MV-4-11 (cell line): ENCODE measurements at regions not wholly inside any gene's neighbourhood (a gene's known extent, or its start where the extent isn't known, plus 50 kb on each side); places are given as distances from the start of the nearest gene placed in this dataset.
A peak's percentile ranks its signal among the peaks of the same experiment; 100 is the strongest.
"Not testable (repeated sequence)": the region's sequence is repeated elsewhere in the genome, so short reads cannot be mapped to it uniquely, and the experiment has no call there.

Experiments
- DNase-seq: peaks from one replicate; lab custom pipeline; 2025; lab: John Stamatoyannopoulos, UW

DNA sequence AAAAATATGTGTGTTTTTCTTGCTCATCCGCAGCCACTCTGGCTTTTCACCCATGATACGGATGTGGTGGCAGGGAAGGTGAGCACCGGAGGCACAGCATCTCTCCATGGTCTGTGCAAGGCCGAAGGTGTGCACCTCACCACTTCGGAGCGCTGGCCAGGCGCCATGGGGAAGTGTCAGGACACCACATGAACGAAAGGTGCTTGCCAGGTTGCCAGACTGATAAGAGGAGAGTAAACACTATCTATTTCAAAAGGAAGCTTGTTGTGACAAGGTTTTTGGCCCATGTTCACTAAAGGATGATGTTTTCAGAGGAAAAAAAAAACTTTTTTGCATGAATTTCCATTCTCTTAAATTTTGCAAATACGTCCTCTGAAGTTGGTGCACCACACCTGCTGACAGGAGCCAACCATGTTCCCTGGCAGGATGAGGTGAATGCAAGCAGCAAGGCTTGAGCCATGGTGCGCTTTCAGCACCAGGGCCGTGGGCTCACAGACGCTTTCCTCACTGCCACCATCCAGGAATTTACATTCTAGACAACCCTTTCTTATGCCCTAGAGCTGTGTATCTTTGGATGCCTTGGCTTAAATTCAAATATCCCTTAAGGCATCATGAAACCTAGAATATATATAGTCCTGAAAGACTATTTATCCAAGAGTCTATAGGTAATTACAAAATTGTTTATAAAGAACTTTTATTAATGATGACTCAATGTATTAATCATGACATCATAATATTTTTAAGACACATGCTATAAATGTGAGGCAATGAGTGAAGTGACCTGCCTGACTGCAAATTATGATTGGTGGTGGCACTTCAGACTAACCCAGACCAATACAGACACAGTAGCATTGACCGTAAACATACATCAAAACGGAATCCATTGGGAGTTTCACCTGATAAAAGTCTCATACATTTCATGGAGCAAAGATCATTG lies 234.5 kb downstream of the TFAP2A start:
- DNase-seq: no peak

DNA sequence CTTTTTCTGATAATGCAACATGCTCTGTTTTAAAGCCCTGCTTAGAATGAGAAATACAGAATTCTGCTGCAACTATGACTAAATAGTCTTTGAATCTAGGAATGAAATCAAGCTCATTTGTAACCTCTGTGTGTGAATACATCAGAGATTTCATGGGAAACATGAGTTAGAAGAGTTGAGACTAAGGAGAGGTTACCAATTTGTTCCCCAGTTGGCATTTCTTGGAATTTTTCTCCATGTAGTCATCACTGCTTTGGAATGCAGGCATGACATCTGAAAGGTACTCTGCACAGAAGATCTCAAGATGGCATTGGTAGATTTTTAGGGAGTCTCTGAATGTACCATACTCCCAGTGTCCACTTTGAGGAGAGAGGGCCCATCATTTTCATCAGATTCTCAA lies 237.2 kb downstream of the TFAP2A start:
- no peak for DNase-seq

DNA sequence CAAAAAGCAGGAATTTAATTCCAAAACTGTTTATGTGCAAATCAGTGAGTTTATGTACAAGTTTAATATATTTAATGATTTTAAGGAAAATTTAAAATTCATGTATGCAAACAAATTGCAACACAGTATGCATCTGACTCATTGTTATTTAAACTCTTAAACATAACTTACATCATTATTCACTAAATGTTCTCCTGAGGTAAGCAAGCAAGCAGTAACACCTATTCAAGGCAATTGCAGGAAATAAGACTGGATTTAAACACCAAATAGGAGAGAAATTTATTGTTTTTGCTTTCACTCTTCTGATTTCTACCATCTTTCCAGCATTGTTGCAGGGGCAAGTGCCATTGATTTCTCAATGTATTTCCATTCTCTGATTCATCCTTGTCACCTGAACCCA lies 239.5 kb downstream of the TFAP2A start:
- DNase-seq: no peak

- DNase-seq: no peak
These were observed 240.1 kb downstream of the TFAP2A start for GRCh38 chr6:10174761-10175160.

DNA sequence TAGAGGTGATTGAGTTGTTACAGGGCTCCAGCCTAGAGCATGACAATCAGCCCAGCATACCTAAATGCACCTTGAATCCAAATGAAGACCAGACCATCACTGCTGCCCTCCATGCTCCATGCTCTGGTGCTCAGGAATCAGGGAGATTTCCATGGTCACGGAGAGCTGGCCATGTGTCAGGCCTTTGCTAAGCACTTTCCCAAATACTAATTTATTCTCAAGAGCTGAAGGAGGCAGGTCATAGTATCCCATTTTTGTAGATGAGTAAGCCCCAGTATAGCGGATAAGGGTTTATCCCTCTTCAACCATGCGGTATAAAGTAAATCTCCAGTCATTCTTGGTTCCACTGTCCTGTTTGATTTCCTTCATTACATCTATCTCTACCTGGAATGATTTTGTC lies 240.8 kb downstream of the TFAP2A start:
- no peak for DNase-seq

DNA sequence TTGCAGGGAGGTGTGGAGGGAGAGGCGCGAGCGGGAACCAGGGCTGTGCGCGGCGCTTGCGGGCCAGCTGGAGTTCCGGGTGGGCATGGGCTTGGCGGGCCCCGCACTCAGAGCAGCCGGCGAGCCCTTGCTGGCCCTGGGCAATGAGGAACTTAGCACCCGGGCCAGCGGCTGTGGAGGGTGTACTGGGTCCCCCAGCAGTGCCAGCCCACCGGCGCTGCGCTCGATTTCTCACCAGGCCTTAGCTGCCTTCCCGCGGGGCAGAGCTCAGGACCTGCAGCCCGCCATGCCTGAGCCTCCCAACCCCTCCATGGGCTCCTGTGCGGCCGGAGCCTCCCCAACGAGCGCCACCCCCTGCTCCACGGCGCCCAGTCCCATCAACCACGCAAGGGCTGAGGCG lies 243.2 kb downstream of the TFAP2A start:
- DNase-seq: not testable (repeated sequence)

- DNase-seq: no peak
These were observed 244.1 kb downstream of the TFAP2A start for GRCh38 chr6:10170816-10171215.

DNA sequence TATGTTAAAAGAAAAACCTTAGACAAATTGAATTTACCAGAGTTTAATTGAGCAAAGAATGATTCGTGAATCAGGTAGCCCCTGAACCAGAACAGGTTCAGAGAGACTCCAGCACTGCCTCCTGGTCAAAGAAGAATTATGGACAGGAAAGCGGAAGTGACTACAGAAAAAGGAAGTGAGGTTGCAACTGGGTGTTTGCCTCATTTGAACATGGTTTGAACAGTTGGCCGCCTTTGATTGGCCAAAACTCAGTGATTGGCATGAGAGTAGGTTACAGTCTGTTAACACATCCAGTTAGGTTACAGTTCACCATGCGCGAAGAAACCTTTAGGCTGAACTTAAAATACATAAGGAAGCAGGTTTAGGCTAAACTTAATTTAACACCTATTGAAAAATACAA lies 248.8 kb downstream of the TFAP2A start:
- DNase-seq: peak; percentile 55

GRCh38 chr6:10163203-10163962 lies 251.5 kb downstream of the TFAP2A start:
- DNase-seq: no peak

DNA sequence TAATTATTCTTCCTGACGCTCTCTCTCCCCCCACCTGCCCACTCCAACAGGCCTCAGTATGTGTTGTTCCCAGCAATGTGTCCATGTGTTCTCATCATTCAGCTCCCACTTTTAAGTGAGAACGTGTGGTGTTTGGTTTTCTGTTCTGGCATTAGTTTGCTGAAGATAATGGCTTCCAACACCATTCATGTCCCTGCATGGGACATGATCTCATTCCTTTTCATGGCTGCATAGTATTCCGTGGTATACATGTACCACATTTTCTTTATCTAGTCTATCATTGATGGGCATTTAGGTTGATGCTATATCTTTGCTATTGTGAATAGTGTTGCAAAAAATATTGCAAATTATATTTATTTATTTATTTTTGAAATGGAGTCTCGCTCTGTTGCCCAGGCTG lies 258.0 kb downstream of the TFAP2A start:
- DNase-seq: no peak

DNA sequence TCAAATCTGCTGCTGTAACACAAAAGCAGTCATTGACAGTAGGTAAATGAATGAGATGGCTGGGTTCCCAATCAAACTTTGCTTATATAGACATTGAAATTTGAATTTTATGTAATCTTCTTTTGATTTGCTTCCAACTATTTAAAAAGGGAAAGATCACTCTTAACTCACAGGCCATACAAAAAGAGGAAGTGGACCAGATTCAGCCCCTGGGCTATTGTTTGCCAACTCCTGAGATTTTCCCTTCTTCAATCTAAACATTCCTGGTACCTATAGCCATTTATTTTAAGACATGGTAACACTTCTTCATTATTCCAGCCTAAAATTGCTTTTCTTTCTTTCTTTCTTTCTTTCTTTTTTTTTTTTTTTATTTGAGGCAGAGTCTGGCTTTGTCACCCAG lies 260.6 kb downstream of the TFAP2A start:
- DNase-seq: peak; percentile 10

DNA sequence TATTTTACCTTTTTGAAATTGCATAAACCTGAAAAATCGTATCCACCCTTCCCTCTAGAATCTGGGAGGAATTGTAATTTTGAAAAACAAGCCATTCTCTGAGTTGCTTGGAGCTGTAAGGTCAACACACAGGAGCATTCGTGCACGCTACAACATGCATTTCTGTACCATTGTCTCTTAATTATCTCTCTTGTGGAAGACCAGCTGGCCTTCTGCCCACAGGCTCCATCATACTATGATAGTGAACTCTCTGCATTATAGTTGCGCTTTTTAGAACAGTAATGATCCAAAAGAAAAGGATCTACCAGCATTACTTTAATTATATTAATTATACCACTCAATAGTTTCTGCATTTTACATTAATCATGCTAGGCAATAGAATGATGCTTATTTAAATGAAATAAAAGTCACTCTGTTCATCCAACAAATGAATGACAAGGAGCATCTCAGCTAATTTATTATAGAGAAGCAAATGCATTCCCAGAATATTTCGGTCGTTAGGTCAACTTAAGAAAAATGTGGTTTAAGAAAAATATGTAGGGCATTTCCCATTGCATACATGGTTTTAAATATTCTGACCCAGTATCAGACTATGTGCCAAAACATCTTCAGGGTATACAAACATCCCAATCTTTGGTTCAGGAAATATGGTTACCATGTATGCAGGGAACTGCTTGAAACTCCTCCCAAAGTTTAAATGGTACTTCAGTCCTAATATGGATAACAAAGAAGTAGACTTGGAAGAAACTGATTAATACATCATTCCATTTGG lies 263.5 kb downstream of the TFAP2A start:
- no peak for DNase-seq

DNA sequence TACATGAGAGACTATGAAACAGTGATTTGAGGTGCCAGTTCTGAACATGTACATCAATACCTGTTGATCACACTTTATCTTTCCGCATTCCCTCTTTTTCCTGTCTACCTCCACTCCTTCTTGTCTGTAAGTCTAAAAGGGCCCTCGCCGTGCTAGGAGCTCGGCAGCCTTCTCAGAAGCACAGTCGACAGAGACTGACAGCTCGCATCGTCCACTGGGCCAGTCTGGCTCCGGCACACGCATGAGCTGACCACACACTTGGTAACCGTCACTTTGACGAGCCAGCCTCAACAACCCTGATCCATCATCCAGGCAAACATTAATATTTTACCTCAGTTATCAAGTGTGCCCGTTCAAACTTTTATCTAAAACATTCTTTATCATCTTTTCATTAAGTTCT lies 265.3 kb downstream of the TFAP2A start:
- DNase-seq: no peak

DNA sequence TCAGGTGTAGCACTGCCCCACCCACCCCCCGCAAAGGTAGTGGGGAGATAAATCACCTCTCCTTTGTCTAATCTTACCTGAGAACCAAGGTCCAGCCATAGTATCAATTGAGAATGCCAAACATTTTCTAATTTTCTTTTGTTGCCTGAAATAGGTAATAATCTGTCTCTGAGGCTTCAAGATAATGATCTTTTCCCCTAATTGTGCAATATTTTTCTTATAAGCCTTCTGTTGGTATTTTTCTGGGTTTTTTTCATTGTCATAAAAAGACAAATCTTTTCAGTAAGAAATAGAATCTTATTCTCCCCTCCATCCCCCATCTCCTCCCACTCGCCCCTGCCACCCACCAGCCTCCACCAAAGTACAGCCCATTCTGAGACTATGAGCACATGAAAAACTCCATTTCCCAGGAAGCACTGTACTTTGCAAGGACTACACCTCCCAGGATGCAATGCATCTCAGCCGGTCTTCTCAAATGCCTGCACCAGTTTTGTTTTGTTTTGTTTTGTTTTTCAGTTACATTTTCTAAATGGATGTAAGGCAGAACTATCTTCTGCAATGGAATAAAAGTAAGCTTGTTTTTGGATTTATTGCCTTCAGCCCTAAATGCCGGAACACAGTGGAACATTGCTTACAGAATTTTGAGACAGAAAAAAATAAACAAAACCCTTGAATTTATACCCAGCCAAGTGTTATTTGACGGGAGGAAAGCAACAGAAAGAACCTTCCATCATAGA lies 268.0 kb downstream of the TFAP2A start:
- peak; percentile 30 for DNase-seq

GRCh38 chr6:10144772-10145171 lies 270.1 kb downstream of the TFAP2A start:
- DNase-seq: no peak

DNA sequence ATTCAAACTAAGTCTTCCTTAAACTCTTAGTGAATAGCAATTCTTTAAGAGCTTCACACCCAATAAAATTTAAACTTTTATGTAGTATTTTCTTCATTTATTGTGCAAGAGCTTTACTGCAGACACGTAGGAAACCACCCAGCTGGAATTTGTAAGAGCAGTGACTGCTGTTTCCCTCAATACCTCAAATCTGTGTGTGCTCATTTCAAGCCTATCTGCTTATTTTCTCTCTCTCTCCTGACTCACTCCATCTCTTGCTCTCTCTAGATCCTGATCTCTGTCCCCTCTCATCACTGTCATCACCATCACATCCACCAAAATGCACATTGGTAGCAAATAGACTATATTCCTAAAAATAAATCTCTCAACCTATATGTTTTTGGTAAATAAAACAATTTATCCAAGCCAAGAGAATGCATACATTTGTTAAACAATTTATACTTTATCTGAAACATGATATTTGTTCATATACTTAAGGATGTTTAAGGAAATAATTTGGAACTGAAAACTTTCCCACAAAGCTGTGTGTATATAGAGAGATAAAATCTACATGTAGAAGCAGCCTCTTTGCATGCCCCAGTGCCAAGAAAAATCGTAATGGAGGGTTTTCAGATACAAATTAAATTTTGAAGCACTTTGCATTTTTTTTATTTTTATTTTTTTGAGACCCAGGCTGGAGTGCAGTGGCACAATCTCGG lies 273.0 kb downstream of the TFAP2A start:
- DNase-seq: no peak

GRCh38 chr6:10140824-10141223 lies 274.1 kb downstream of the TFAP2A start:
- DNase-seq: no peak

DNA sequence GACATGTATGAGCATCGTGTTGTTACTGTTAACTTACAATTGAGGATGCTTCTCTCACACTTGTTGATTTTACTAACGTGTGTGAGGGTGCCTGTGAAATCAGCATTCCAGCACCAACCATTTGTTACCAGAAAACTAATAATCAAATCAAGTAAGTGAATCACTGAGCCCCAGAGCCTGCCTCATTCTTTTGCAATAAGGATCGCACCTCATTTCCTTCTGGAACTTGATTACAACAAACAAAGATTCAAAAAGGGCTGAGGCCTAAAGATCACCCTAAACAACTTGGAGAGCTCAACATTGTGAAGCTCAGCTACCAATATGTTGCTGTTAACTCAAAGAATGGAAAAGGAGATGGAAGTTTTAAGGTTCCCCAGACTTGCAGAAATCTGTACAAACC lies 274.7 kb downstream of the TFAP2A start:
- DNase-seq: no peak

GRCh38 chr6:10138917-10139316 lies 276.0 kb downstream of the TFAP2A start:
- DNase-seq: peak; percentile 5

DNA sequence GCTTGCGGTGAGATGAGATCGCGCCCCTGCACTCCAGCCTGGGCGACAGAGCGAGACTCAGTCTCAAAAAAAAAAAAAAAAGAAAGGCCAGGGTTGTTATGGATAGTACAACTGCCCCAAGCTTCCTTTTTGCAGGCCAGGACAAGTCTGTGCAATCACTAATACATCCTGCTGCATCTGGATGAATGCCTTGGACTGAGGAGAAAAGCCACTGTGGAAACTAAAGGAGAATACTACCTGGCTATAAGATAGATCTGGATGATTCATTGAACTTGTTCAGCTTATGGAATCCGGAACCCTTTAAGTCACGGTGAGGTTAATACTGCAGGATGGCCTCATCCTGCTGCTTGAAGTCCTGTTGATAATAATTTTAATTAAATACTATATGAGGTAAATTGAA lies 278.2 kb downstream of the TFAP2A start:
- DNase-seq: no peak

- not testable (repeated sequence) for DNase-seq
These were observed 280.7 kb downstream of the TFAP2A start for GRCh38 chr6:10134185-10134584.
